ENCODE measurements at regions not wholly inside any gene's neighbourhood (a gene's known extent, or its start where the extent isn't known, plus 50 kb on each side); places are given as distances from the start of the nearest gene placed in this dataset.

DNA sequence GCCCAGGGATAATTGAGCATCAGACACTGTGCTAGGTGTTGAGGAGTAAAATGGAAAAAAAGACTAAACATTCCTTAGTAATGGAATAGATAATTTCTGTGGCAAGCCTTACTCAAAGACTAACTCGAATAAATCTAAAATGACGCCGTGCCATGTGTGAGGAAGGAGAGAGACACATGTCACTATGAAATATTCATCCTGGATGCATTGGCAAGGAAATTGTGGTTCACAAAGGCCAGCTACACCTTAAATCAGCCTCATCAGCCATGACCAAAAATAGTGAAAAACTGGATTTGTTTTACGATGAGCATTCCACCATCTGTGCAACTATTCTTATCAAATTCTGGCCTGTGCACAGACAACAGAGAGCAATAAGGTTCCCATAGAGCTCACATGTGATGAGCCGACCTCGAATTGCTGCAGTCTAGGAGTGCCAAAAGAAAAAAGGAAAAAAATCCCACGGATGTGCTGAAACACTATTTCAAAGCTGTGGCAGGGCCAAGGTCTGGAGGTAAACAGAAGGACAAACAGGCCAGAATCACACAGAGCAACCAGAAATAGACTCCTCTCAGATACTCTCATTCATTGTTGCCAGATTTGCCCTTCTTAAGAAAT, 505.7 kb downstream of the EFNB2 start:
- DNase-seq = no peak

DNA sequence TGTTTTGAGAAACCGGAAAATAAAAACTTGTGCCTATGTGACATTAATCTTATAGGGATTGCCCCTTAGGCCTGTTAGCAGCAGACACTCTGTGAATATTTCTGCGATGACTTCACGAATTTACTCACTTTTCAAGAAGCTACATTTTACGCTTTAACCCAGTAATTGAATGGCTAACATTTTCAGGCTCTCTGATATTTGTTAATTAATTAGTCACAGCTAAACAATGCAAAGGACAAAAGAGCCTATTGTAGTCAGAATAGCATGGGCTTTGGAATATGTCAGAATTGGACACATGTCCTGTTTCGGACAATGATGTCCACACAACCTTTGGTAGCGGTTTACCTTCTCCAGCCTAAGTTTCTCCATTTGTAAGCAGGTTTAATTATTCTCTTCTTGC, 506.6 kb downstream of the EFNB2 start:
- DNase-seq = no peak

DNA sequence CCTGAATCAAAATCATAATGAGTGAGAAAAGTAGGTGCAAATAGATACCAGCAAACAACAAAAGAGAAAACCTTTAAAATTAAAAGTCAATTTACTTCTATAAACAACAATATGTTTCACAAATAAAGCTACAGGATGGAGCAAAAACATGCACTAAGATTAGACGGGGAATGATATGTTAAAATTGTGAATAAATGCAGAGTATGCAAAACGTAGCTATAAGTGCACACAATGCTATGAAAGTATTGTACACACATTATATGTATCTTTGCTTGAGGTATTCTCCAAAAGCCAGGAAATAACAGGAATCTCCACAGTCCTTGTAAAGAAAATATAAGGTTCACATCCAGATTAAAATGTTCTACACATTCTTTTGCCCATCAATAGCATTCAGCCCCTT, 523.9 kb downstream of the EFNB2 start:
- no peak for DNase-seq

DNA sequence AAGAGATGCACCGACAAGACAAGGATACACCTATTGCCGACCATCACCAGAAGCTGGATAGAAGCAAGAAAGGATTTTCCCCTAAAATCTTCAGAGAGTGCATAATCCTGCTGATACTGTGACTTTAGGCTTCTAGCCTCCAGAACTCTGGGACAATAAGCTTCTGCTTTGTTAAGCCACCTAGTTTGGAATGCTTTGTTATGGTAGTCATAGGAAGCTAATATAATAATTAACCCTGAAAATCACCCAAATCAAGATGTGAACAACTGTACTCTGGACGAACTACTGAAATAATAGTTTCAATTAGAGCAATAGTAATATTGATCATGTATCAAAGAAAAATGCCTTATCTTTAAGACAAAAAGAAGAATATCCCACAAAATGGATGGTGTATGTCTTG, 524.6 kb downstream of the EFNB2 start:
- DNase-seq = no peak

DNA sequence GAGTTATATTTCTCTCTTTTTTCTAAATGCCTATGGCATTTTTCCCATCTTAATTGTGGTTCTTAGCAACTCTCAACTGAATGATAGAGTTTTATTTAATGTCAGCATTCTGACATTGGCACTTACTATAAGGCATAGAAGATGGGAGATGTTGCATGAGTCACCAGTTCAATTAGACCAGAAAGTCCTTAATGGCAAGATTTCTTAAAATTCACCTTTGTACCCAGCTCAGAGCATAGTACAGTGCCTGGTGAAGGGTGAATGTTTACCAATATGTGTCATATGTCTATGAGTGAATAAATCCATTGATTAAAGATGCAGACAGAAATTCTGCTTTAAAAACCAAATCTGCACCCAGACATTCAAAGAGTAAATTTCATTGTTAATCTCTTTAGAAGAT, 526.9 kb downstream of the EFNB2 start:
- DNase-seq = no peak

DNA sequence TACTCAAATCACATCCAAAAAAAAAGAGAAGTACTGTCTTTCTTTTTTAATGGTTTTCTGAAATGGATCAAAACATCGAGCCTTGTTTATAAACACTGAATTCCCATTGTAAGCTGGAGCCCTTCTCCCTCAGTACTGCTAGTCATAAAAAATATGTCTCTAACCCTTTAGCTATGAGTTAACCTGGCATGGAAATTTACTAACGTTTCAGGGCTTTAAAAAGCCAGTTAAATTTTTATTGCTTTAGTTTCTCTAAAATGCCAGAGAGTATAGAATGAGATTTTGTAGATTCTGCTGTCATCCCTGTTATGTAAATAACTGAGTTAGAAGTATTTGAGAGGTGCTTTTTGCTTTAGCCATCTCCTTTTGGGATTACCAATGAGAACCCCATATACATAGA, 528.3 kb downstream of the EFNB2 start:
- DNase-seq = no peak

DNA sequence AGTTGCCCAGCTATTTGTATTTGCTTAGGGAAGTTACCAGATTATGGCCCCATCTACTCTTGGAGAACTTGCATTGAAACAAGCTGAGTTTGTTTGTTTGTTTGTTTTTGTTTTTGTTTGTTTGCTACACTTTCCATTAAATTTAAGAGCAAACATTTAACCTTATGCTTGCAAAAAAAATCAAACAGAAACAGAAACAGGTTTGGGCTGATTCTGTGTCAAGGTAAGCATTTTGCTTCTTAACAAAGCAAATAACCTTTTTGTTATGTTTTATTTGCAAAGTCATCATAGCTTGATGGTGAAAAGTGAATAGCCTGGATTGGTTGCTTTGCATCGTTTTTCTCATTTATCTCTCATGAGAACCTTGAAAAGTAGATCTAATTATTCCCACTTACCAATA, 531.8 kb downstream of the EFNB2 start:
- no peak for DNase-seq

DNA sequence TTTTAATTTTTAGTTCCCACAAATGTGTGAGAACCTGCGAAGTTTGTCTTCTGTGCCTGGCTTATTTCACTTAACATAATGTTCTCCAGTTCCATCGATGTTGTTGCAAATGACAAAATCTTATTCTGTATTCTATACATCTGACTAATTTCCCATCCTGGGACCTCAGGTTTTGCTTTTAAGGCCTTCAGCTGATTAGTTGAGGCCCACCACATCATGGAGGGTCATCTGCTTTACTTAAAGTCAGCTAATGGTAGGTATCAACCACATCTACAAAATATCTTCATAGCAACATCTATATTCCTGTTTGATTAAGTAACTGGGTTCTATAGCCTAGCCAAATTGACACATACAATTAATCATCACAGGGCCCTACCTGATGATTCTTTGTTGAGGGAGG, 534.0 kb downstream of the EFNB2 start:
- no peak for DNase-seq

DNA sequence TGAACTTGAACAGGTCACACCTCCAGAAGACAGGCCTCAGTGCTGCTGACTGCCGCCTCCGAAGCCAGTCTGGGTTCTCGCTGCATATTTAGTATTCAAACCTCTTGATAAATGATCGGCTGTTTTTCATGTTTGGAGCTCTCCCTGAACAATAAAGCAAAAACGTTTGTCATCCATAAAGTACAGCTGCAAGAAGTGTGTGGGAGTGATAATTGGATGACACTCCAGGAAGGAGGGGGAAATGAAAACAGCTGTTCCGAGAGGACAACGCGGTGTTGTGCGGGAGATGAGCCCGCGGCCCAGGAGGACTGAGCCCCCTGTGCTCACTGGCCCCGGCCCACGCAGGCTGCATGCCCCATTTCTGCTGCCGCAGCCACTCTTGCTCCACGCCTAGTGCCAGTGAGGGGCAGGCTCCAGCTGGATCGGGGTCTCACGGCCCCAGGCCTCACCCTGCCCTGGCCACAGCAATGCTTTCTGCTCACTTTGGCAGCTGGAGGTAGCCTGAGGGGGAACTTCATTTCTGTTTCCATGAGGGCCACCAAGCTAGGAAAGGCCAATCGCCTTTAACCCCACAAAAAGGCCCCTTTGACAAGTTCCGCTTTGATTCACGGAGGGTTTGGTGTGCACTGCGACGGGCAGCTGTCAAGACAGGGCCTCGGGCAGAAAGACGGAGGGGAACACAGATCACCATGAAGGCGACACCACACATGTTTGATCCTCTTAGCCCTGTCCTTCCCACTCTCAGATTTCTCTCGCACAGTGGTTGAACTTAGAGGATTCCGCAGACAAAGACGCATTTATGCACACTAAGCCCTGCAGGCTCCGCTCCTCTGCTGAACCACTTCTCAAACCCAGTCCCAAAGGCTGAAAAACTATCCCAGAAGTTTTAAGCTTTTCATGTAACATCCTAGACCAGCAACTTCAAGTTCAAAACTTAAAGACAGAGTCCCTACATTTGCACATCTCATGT, 537.6 kb downstream of the EFNB2 start:
- no peak for DNase-seq

DNA sequence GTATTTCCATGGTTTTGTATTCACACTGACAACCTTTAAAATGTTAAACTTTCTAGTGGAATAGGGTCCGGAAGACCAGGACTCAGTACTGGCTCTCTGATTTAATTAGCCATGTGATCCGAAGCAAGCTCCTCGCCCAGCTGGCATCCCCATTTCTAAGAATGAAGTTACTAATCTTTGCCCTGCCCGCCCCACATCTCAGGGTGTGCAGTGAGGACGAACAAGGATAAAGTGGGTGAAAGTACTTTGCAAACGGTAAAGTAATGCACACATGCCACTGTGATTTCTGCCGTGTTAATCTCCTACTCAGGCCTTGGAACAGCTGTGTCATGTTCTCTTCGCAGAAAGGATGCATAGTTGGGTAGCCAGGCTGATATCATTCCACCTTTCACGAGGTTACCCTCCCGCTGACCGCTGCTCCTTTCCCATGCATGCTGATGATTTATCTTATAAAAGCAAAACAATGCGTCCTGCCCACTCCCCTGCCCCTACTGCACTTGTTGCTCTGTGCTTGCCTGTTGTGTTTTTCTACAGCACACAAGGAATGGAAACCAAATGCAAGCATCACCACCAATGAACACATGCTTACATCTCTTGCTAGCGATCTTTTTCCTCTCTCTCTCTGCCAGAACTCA, 539.0 kb downstream of the EFNB2 start:
- no peak for DNase-seq

DNA sequence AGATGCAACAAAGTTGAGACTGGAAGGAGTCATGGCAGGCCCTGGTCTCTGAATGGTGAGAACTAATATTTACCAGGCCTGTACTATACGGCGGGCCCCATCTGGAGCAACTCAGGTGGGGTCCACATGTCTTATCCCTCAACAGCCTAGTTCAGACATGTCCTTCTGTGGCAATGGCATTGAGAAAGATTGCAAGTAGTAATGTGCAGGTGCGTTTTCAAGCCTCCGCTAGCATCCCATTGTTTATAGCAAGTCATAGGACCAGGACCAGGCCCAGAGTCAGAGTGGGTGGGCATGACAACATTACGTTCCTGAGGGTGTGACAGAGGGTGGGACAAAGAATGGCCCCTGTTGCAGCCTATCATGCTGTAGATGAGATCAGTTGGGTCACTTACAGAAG, 541.1 kb downstream of the EFNB2 start:
- DNase-seq = no peak

DNA sequence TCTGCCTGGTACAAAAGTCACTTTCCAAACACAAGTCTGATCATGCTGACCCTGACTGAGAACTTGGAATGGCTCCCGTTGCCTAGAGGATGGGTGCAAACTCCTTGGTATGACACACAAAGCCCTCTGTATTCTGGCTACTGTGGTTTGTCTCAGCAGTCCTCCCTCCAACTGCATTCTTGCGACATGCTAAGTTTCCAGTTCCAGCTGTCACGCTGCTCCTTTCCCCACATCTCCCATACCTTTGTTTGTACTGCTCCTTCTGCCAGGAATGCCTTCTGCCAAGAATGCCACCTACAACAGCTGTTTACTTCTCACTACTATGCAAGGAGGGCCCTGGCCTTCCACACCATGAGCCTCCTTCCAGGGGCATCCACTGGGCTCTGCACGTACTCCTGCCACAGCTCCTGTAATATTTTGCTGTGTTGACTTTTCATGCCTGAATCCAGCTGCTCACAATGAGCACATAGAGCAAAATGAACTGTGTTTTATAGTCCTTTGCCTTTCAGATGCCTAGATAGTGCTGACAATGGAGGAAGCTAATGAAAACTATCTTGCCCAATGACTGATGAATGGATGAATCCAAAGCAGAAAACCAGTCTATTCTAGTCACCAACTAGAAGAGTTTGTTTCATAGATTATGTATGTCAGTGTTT, 543.7 kb downstream of the EFNB2 start:
- DNase-seq = no peak

DNA sequence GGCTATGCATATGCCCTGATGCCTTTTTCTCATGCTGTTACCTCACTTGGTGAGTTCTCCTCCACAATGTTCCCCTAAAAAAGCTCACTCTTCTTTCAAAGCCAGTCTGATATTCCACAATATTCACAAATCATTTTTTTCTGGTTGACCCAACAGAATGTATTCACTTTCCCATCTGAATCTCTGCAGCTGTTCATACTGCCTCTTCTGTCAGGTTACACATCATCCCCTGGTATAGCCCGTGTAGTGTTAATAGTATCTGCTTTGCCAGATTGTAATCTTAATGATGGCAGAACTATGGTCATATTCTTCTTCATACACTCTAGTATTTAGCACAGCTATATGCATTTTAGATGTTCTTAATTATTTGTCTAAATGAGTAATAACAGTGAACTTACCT, 544.3 kb downstream of the EFNB2 start:
- no peak for DNase-seq

DNA sequence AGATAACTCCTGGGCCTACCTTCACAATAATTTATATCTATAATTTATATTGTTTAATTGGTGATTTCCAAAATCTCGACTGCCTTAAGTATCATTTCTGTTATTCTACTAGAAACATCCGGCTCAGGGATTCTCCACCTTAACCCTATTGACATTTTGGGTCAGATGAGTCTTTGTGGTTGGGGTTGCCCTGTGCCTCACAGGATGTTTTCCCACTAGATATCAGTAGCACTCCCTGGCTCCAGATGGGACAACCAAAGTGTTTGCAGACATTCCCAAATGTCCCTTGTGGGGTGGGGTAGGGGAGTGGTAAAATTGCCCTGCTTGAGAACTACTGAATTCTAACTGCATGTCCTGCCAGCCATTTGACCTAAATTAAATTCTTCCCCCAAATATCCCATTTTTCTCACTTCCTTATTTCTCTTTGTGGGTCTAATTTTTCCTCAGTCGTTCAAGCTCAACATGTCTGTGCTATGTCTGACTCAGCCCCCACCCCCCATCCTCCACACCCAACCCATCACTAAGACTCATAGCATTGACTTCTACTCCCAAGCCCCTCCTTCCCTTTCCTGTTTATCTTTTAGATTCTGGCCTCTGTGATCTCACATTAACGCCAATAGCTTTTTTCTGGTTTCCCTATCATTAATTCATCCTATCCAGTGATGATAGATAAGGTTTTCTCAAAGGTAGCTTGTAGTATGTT, 545.1 kb downstream of the EFNB2 start:
- no peak for DNase-seq

DNA sequence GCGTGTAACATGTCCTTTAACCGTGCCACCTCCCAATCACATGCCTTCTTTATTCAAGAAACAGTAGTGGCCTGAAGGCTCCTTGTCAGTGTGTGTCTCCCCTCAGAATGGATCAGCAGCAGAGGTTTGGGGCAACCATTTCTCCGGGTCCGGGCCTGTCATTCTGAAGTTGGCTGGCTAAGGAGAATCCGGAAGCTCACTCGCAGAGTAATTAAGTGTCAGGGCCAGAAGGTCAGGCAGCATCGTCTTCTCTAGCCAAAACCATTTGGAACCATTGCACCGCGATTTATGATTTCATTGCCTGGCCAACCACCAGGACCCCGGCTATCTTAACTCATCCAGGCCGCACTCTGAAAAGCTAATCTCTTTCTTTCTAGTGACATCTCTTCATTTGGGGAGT, 550.8 kb downstream of the EFNB2 start:
- DNase-seq = no peak

DNA sequence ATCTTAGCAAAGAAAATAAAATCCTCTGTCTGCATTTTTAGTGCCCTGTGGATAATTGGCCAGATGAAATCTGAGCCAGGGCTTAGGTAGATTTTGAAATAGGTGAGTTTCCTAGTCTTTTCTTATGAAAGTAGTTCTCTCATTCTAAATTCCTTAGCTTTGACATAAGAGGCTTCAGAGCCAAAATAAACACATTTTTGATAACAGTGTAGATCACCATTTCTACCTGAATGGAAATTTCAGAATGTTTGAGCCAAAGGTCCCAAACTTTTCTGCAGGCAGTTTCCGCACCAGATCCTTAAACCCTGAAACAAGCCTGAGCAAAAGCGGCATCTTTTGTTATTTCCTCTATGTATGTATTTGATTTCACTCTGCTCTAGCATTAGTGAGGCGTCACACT, 551.2 kb downstream of the EFNB2 start:
- DNase-seq = no peak

DNA sequence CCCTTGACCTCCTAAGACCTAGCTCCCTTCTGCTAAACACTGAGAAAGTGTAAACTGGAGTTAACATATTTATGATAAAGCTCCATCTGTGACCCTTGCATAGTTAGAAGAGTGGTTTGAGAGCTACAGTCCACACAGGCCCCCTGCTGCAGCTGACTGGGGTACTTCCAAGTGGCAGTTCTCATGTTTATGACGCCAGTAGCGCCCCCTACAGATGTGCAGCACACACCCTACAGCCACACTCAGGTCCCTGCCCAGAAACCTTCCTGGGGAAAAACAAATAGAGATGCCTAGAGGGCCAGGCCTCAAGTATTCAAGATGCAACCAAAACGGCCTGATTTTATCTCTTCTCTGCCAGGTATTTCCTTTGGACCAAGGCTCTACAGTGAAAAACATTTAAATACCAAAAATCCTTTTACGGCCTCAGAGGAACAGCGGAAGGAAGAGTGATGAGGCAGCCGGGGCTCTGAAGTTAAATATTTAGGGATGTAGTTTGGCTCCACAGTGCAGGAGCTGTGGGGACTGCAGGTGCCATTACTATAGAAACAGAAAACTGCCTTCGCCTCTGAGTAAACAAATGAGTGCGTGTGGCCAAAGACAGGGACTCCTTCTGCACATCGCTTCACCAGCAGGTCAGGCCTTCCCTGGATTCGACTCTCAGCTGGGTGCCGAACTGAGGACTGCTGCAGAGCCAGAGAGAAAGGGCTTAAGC, 553.1 kb downstream of the EFNB2 start:
- no peak for DNase-seq

DNA sequence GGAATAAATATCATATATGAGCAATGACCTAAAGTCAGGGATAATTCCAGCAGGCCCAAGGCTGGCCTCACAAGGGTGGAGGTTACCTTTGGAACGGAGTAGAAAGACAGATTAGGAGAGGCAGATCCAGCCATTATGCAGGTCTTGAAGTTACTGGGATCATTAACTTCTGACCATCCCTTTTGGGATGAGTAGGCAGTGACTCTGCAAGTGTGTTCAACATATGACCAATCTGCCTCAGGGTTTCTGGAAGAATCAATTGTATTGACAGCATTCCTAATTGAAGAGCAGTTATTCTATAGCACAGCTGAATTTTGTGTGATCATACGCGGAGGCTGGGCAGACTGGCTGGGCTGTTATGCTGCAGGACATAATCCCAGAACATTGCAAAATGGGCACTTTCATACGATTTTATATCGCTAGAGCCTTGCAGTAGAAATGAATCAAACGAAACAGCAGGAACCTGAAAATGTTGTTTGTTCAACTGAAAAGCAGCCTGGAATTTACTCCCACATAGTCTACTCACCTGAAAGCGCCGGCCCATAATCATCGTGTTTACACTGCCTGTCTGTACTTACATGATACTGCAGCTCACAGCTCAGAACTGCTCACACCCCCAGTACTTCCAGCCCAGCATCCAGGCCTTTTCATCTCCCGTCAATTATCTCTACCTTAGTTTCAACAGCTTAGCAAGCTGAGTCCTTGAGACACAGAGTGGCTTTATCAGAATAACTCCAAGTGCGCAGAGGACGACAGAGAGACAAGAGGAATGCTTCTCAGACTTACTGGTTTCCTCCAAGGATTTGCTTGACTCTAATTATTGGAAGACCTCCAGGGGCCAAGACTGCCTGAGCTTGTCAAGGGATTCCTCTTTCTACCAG, 556.1 kb downstream of the EFNB2 start:
- DNase-seq = no peak

DNA sequence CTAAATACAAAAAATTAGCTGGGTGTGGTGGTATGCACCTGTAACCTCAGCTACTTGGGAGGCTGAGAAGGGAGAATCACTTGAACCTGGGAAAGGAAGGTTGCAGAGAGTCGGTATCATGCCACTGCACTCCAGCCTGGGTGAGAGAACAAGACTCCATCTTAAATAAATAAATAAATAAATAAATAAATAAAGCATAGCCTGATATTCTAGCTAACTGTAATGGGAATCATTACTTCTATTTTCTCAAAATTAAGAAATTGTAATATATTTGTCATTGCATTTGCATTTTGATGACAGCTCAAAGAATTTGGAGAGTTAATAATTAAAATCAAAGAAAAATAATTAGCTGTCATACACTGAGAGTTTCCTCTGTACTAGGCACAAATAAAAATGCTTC, 561.1 kb downstream of the EFNB2 start:
- DNase-seq = no peak

DNA sequence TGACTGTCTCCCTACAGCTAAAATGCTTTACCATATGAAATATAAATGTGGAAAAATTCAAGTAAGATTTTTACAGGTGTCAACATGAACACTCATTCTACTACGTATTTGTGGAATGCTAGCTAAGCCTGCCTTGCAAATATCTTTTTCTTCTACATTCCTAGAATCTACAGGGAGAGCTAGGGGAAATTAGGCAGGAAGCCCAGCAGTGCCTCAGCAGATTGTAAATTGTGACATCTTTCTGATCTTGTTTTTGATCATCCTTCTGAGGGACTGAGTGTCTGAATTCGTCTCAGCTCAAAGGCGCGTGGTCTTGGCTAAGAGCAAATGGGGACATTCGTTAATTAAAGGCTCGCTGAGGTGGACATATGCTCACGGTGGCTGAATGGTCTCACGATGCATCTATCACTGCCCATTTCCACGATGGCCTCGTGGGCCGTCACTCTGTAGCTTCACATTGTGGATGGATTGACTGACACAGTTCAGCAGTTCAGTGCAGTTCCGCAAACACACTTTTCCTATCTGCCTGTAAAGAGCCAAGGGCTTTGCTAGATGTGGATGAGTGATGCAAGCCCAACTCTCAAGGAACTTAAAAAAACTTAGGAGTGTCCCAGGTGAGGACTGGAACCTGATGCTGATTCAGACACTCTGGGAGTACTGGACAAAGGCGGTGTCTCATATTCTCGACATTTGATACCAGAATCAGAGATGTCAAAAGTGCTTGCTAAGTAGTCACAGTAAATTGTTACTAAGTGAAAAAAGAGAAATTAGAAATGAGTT, 562.5 kb downstream of the EFNB2 start:
- no peak for DNase-seq

Data from activated gamma-delta T cell (primary cell).